Suprapubic skin (tissue), 4 donors: ENCODE measurements at regions not wholly inside any gene's neighbourhood (a gene's known extent, or its start where the extent isn't known, plus 50 kb on each side); places are given as distances from the start of the nearest gene placed in this dataset.

Experiments used
- DNase-seq, 2 donors: peaks; one replicate each; pipeline ENCODE4 v3.0.0-alpha.2; 2019; ENCODE audit warnings: low spot score in 2 of 2
- H3K27ac ChIP-seq: fragments of 200-600 bp; sonication (generic); one replicate; pipeline ENCODE4 v1.5.1; 2019
- H3K27me3 ChIP-seq: fragments of 200-600 bp; sonication (generic); one replicate; pipeline ENCODE4 v1.5.1; 2019
- H3K36me3 ChIP-seq: fragments of 200-600 bp; sonication (generic); one replicate; pipeline ENCODE4 v1.5.1; 2019
- H3K4me1 ChIP-seq: fragments of 200-600 bp; sonication (generic); one replicate; pipeline ENCODE4 v1.5.1; 2019
- H3K4me3 ChIP-seq: fragments of 200-600 bp; sonication (generic); one replicate; pipeline ENCODE4 v1.5.1; 2019; ENCODE audit warnings: mild to moderate bottlenecking
- H3K9me3 ChIP-seq: fragments of 200-600 bp; sonication (generic); one replicate; pipeline ENCODE4 v1.5.1; 2019
- EP300 ChIP-seq: sonication (generic); formaldehyde crosslinking; IDR thresholded peaks from one replicate; pipeline ENCODE4 v1.6.1; 2017; ENCODE audit warnings: antibody characterized with exemption
- POLR2A ChIP-seq, 2 donors: fragments of 450-650 bp; IDR thresholded peaks; one replicate each; pipeline ENCODE4 v1.6.1; 2017; ENCODE audit warnings: antibody characterized with exemption in 2 of 2, mild to moderate bottlenecking in 2 of 2, moderate library complexity in 2 of 2
- POLR2AphosphoS5 ChIP-seq, 3 donors: sonication (generic); formaldehyde crosslinking; IDR thresholded peaks; one replicate each; pipeline ENCODE4 v1.6.1; 2017; ENCODE audit warnings: antibody characterized with exemption in 3 of 3
- WGBS: methylation state at CpG from one replicate; pipeline ENCODE4 v1.1.5; 2018; 5-methylcytosine and 5-hydroxymethylcytosine counted together
- TF ChIP-seq, protein P1 (sequence below), 2 donors: fragments of 200-600 bp in 1 of 2; fragments of 450-650 bp in 1 of 2; sonication (generic) in 1 of 2; IDR thresholded peaks; one replicate each; pipeline ENCODE4 v1.5.1; 2016 to 2019; ENCODE audit warnings: antibody characterized with exemption in 2 of 2, mild to moderate bottlenecking in 1 of 2, moderate library complexity in 1 of 2

DNA sequence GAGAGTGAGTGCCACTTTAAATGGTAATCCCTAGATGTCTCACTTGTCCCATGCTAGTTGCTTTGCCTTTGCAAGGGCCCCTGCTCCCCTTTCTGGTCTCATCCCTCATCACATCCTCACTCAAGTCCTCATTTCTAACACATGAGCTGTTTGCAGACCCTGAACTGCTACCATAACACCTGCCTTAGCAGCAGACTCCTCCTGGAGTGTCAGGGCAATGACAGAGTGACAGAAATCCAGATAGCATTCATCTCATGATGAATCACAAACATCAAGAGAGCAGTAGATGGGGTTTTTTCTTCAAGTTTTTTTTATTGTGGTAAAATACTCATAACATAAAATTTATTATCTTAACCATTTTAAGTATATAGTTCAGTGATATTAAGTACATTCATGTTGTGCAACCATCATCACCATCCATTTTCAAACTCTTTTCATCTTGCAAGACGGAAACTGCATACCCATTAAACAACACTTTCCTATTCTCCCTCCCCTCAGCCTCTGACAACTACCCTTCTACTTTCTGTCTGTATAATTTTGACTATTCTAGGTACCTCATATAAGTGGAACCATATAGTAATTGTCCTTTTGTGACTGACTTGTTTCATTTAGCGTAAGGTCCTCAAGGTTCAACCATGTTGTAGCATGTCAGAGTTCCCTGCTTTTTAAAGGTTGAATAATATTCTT is 133.2 kb upstream of the RPS6KA3 start:
- no peak for DNase-seq
- no peak overlapping the region for H3K27ac ChIP-seq
- no peaks in the 10 kb centered on the region for H3K36me3 ChIP-seq
- WGBS, result 86% methylated on average over 2 of the region's 2 CpGs
- no peaks in the 10 kb centered on the region for H3K9me3 ChIP-seq
- H3K4me1 ChIP-seq, result no peaks in the 10 kb centered on the region
- no peak overlapping the region for H3K4me3 ChIP-seq
- H3K27me3 ChIP-seq, result no peaks in the 10 kb centered on the region
- TF ChIP-seq EP300, result no peak
- no peak for TF ChIP-seq POLR2AphosphoS5 (IDR thresholded peaks at IDR 0.05)
- no peak for TF ChIP-seq POLR2A (IDR thresholded peaks at IDR 0.05)
- TF ChIP-seq, protein P1, sequence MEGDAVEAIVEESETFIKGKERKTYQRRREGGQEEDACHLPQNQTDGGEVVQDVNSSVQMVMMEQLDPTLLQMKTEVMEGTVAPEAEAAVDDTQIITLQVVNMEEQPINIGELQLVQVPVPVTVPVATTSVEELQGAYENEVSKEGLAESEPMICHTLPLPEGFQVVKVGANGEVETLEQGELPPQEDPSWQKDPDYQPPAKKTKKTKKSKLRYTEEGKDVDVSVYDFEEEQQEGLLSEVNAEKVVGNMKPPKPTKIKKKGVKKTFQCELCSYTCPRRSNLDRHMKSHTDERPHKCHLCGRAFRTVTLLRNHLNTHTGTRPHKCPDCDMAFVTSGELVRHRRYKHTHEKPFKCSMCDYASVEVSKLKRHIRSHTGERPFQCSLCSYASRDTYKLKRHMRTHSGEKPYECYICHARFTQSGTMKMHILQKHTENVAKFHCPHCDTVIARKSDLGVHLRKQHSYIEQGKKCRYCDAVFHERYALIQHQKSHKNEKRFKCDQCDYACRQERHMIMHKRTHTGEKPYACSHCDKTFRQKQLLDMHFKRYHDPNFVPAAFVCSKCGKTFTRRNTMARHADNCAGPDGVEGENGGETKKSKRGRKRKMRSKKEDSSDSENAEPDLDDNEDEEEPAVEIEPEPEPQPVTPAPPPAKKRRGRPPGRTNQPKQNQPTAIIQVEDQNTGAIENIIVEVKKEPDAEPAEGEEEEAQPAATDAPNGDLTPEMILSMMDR (IDR thresholded peaks at IDR 0.05), result no peak

- no peak overlapping the region for H3K4me3 ChIP-seq
- WGBS, result 46% methylated on average over 2 of the region's 2 CpGs
- no peak for TF ChIP-seq POLR2AphosphoS5 (IDR thresholded peaks at IDR 0.05)
- no peak for TF ChIP-seq EP300
- TF ChIP-seq, protein P1 (IDR thresholded peaks at IDR 0.05), result no peak
- no peak for TF ChIP-seq POLR2A (IDR thresholded peaks at IDR 0.05)
Observed at GRCh38 chrX:20397587-20397986, 130.9 kb upstream of the RPS6KA3 start.

GRCh38 chrX:20394451-20394850 is 127.7 kb upstream of the RPS6KA3 start:
- TF ChIP-seq POLR2A (IDR thresholded peaks at IDR 0.05), result no peak
- TF ChIP-seq EP300, result no peak
- no peak for TF ChIP-seq POLR2AphosphoS5 (IDR thresholded peaks at IDR 0.05)
- TF ChIP-seq, protein P1 (IDR thresholded peaks at IDR 0.05), result no peak
- DNase-seq, result no peak
- 75% methylated on average over 4 of the region's 4 CpGs for WGBS
- H3K36me3 ChIP-seq, result no peaks in the 10 kb centered on the region
- H3K9me3 ChIP-seq, result no peaks in the 10 kb centered on the region
- H3K27me3 ChIP-seq, result no peaks in the 10 kb centered on the region
- H3K4me1 ChIP-seq, result no peaks in the 10 kb centered on the region
- no peak overlapping the region for H3K4me3 ChIP-seq
- H3K27ac ChIP-seq, result no peak overlapping the region

More at GRCh38 chrX:20397587-20397986, 130.9 kb upstream of the RPS6KA3 start:
- Histone ChIP-seq H3K27me3 (no peaks in the 10 kb centered on the region), H3K4me1 (no peaks in the 10 kb centered on the region), H3K27ac (no peak overlapping the region), H3K36me3 (no peaks in the 10 kb centered on the region), H3K9me3 (no peaks in the 10 kb centered on the region)
- DNase-seq, result no peak

- H3K27ac ChIP-seq, result no peak overlapping the region
- H3K27me3 ChIP-seq, result no peaks in the 10 kb centered on the region
- TF ChIP-seq EP300, result no peak
- no peak for TF ChIP-seq POLR2A (IDR thresholded peaks at IDR 0.05)
- no peak for TF ChIP-seq POLR2AphosphoS5 (IDR thresholded peaks at IDR 0.05)
- TF ChIP-seq, protein P1 (IDR thresholded peaks at IDR 0.05), result no peak
- no peak overlapping the region for H3K4me3 ChIP-seq
- H3K4me1 ChIP-seq, result no peaks in the 10 kb centered on the region
- H3K9me3 ChIP-seq, result no peaks in the 10 kb centered on the region
- 72% methylated on average over 1 of the region's 1 CpG for WGBS
- no peaks in the 10 kb centered on the region for H3K36me3 ChIP-seq
- no peak for DNase-seq
Observed at GRCh38 chrX:20393944-20394343, 127.2 kb upstream of the RPS6KA3 start.

GRCh38 chrX:20388594-20388993 is 121.9 kb upstream of the RPS6KA3 start:
- Histone ChIP-seq H3K36me3 (no peaks in the 10 kb centered on the region), H3K9me3 (no peaks in the 10 kb centered on the region), H3K4me3 (no peak overlapping the region), H3K27me3 (no peaks in the 10 kb centered on the region), H3K4me1 (no peaks in the 10 kb centered on the region), H3K27ac (no peak overlapping the region)
- TF ChIP-seq EP300, result no peak
- TF ChIP-seq POLR2A (IDR thresholded peaks at IDR 0.05), result no peak
- TF ChIP-seq POLR2AphosphoS5 (IDR thresholded peaks at IDR 0.05), result no peak
- TF ChIP-seq, protein P1 (IDR thresholded peaks at IDR 0.05), result no peak
- DNase-seq, result no peak
- 51% methylated on average over 5 of the region's 5 CpGs for WGBS
